OCI-LY3 (cell line): ENCODE measurements at regions not wholly inside any gene's neighbourhood (a gene's known extent, or its start where the extent isn't known, plus 50 kb on each side); places are given as distances from the start of the nearest gene placed in this dataset.

Experiments
- EZH2phosphoT487 ChIP-seq: fragments of 200-600 bp; shearing (Covaris generic); IDR thresholded peaks from 2 replicates; pipeline ENCODE4 v1.6.1; 2018; ENCODE audit warnings: antibody characterized with exemption, mixed run types, low read depth
- TF ChIP-seq, protein P1 (sequence below): fragments of 200-600, 300-600 bp; sonication (generic); IDR thresholded peaks from 2 replicates; pipeline ENCODE4 v1.5.1; 2014; ENCODE audit warnings: antibody characterized with exemption, low read length, low read depth

DNA sequence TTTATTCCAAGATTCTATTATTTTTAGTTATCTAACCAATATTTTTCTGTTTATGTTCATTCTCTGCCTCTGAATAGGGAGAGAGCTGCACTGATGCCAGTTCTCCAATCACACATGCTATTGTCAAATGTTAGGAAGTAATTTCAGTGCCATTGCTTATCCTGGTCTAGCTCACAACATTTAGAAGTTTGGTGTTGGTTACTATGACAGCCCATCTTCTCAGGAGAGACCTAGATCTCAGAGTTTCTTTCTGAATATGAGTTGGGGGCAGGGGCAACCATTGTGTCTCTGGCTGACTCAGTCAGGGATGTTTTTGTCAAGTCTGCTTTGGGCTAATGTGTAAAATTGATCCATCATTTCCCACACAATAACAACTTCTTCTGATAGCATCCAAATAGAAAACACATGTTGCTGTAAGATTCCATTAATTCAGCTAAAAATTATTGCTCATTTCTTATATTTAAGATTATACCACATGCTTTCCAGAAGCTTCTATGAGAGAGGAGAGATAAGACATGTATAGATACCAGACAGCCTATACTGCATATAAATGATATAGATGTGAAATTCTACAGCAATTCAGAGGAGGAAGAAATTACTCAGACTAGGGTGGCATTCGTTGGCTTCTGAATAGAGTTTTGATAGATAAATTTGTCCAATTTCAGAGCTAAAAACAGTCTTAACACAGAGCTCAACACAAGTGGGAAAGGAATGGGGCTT, 64.8 kb downstream of the DACT1 start:
- TF ChIP-seq, protein P1, sequence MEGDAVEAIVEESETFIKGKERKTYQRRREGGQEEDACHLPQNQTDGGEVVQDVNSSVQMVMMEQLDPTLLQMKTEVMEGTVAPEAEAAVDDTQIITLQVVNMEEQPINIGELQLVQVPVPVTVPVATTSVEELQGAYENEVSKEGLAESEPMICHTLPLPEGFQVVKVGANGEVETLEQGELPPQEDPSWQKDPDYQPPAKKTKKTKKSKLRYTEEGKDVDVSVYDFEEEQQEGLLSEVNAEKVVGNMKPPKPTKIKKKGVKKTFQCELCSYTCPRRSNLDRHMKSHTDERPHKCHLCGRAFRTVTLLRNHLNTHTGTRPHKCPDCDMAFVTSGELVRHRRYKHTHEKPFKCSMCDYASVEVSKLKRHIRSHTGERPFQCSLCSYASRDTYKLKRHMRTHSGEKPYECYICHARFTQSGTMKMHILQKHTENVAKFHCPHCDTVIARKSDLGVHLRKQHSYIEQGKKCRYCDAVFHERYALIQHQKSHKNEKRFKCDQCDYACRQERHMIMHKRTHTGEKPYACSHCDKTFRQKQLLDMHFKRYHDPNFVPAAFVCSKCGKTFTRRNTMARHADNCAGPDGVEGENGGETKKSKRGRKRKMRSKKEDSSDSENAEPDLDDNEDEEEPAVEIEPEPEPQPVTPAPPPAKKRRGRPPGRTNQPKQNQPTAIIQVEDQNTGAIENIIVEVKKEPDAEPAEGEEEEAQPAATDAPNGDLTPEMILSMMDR, result no peak
- no peak for TF ChIP-seq EZH2phosphoT487
